Limb (tissue), 2 donors: ENCODE measurements at regions not wholly inside any gene's neighbourhood (a gene's known extent, or its start where the extent isn't known, plus 50 kb on each side); places are given as distances from the start of the nearest gene placed in this dataset.

Experiments used
- DNase-seq, 2 donors: peaks; one replicate each; pipeline ENCODE4 v3.0.0-alpha.2; 2016; ENCODE audit errors: extremely low spot score in 2 of 2

DNA sequence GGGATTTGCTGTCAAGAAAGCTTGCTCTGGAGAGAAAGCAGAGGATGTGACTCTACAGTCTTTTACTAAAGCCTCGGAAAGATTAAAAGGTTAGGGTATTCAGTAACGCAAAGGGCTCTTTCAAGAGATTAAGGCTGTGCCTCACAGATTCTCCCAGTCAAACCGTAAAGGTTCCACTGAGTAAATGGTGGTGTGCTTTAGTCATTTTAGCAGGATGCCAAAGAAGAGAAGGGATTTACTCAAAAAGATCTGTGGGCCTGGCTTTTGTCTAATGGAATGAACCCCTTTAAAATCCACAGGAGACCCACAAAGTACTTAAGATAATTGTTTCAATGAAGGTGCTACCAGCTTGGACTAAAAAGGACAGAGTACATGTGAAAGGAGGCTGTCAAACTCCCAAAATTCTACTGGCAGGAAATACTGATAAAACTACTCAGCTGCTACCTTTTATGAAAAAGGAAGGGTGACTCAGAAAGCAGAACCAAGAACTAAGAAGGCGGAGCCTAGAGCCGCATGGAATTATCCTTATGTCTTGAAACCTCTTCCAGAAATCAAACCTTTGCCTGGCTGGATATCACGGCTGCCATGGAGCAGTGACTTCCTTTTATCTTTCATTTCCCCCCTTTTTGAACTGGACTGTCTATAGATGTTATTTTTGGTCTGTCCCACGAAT lies 670.2 kb upstream of the ZEB2 start:
- no peak for DNase-seq

DNA sequence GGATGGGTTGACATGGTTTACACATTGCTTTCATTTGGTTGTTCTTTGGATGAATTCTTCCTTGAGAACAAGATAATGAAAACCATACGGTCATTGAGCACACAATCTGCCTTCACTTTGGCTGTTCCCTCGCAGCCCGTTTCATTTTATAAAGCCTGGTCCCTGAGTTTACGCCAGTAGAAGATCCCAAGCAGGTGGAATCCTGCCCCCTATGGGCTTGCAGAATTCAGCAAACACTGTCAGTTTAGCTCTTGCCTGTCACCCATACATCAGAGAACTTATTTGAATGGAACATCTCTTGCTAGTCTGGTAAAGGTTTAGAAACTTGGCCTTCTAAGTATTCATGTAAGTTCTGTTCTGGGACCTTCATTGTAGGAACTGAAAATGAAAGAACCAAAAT lies 666.4 kb upstream of the ZEB2 start:
- no peak for DNase-seq

DNA sequence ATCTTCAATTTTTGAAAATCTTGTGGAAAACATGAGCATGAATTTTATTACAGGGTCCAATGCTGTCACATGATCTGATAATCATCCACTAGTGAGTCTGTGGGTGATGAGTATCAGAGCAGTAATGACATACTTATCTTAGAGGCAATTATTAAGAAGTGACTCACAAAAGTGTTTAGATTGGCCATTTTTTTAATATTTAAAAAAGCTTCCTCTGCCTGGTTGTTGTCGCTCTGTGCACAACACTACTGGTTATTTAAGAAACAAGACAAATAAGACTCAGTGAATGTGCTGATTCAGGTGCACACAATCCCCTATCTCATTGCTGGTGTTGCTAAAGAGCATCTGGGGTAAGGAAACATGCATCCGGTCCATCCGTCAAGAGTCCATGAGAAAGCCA lies 665.8 kb upstream of the ZEB2 start:
- no peak for DNase-seq

- DNase-seq, result no peak
Observed at GRCh38 chr2:145184741-145185651, 665.1 kb upstream of the ZEB2 start.

DNA sequence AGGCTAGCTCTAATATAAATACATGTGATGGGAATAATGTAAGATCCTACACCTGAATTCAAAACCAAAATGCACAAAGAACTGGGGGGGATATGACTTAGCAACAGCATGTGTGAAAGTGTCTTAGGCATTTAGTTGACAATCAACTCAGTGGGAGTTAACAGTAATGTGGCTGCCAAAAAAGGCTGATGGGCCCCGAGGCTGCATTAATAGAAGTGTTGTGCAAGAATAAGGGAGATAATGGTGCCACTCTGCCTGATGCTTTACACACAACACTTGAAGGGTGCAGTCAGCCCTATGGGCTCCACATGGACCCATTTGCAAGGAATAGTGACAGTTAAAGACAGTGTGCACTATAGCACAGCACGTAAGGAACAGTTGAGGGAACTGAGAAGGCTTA lies 649.4 kb upstream of the ZEB2 start:
- DNase-seq, result no peak

- DNase-seq, result no peak
Observed at GRCh38 chr2:145168091-145168490, 648.2 kb upstream of the ZEB2 start.

DNA sequence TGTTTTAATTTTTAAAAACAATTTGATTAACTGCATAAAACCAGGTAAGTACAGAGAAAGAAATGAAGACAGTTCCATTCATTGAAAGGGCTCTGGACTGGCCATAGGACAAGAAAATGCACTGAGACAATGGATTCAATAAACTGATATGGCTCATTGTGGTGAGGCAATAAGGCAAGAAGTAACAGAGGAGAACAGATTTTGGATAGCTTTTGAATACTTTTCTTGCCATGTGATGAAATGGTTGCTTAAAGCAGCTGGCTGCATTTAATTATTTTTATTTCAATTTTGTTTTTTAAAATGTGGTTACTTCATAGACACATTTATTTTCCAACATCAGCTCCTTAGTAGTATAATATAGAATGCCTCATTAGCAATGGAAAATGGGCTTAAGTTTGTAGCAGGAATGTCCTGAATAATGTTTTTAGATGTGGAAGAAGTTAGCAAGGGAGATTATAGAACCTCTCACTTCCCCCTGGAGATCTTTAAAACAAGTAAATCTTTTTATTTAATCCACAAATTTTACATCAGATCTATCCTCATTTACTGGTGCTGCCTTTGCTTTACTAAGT lies 646.9 kb upstream of the ZEB2 start:
- DNase-seq, result no peak

GRCh38 chr2:145161656-145162055 lies 641.7 kb upstream of the ZEB2 start:
- DNase-seq, result no peak

- no peak for DNase-seq
Observed at GRCh38 chr2:145160855-145161254, 640.9 kb upstream of the ZEB2 start.

GRCh38 chr2:145159676-145160075 lies 639.8 kb upstream of the ZEB2 start:
- no peak for DNase-seq

DNA sequence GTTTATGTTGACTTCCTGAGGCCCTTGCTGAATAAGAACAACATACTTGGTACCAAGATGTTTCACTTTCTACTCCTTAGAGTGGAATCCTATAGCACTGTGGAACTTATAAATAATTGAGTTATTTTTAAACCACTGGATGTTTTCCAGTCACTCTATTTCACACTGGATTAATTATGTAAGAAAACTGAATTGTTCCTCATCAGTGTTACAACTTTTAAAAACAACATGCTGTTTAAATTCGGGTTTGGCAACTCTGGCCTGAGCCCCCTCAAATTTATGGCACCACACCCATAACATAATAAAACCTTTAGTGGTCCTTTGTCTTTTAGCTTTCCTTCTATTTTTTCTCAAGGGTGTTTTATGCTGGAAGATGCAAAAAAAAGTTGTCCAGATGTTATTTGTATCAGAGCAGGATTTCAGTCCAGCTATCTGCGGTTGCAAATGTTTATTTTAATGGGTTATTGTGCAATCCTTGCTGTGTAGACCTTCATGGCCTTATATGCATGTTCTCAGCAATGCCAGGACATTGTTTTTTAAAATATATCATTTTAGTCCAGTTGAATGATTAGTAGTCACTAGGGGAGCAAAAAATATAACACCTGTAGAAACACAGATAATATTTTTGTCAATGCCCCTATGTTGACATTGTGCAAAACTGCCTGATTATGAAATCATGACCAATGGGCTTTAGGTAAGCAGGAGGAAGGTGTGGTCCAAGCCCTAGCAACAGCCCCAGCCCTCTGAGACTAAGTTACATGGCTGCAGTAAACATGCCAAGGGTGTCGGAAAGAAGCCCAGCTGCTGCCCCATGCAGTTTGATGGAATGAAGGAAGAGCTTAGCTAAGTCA lies 638.0 kb upstream of the ZEB2 start:
- peak; percentile 43 to 78 for DNase-seq

- no peak for DNase-seq
Observed at GRCh38 chr2:145157036-145157675, 637.2 kb upstream of the ZEB2 start.

- DNase-seq, result no peak
Observed at GRCh38 chr2:145156199-145156598, 636.3 kb upstream of the ZEB2 start.

DNA sequence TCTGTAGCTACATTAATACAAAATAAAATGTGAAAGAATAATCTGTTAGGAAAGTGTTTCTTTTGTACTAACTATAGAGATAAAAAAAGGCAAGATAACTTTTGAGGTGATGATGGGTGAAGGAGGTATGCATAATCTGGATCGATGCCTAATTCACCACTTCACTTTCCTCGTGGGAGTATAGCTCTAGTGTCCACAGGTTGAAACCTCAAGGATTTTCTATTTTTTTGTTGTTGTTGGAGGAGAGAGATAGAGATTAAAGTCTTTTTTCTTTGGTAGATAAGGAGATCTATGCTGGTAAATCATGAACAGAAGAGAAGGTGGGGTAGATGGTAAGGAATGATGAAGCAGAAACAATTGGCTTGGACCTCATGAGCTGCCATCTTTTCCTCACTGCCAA lies 635.3 kb upstream of the ZEB2 start:
- no peak for DNase-seq

- no peak for DNase-seq
Observed at GRCh38 chr2:145154731-145155130, 634.8 kb upstream of the ZEB2 start.

GRCh38 chr2:145146691-145147090 lies 626.8 kb upstream of the ZEB2 start:
- DNase-seq, result no peak

GRCh38 chr2:145144131-145144728 lies 624.3 kb upstream of the ZEB2 start:
- DNase-seq, result no peak

GRCh38 chr2:145141981-145142380 lies 622.1 kb upstream of the ZEB2 start:
- DNase-seq, result no peak

GRCh38 chr2:145140658-145141057 lies 620.7 kb upstream of the ZEB2 start:
- no peak for DNase-seq

DNA sequence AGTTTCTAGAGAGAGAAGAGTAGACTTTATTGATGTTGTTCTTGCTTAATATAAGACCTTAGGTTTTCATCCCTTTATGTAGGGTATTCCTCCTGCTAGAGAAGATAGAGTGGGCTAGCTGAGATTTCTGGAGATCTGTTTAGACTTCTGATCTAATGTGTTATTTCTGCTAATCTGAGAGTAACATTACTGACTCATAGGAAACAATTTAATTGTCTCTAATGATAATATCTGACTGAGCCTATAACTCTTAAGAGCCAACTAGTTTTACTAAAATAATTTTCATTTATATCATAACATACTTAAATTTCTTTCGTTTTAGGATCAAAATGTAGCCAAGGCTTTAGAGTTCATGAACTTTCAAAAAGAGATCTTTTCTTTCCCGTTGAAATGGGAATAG lies 618.7 kb upstream of the ZEB2 start:
- no peak for DNase-seq

DNA sequence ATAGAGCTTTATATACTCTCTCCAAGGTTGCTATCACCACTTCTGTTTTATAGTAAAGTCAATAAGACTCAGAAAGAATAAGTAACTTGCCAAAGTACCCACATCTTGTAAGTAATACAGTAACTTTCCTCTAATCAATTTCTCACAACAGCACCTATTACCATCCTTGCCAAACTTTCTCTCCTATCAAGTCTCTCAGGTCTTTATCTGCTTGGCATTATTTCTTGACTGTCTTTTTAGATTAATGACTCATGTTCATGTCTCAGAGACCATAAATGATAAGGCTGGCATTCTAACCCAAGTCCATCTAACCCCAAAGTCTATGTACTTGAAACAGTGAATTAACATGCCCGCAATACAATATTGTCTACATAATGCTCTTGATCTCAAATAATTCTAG lies 618.0 kb upstream of the ZEB2 start:
- DNase-seq, result no peak
